ENCODE measurements at regions not wholly inside any gene's neighbourhood (a gene's known extent, or its start where the extent isn't known, plus 50 kb on each side); places are given as distances from the start of the nearest gene placed in this dataset.

- no peak overlapping the region for H3K4me3 ChIP-seq (ENCODE audit: control insufficient read depth, low read depth, low read length)
- TF ChIP-seq CTCF (IDR thresholded peaks at IDR 0.05; ENCODE audit: control insufficient read depth, insufficient read depth, low read depth, low read length, missing control alignments) = no peak
- DNase-seq (ENCODE audit: low read depth) = no peak
These were observed 178.5 kb upstream of the MSX2 start for GRCh38 chr5:174545926-174546325.

GRCh38 chr5:174547814-174548213, 176.6 kb upstream of the MSX2 start:
- DNase-seq (ENCODE audit: low read depth) = no peak
- TF ChIP-seq CTCF (IDR thresholded peaks at IDR 0.05; ENCODE audit: control insufficient read depth, insufficient read depth, low read depth, low read length, missing control alignments) = no peak
- H3K4me3 ChIP-seq (ENCODE audit: control insufficient read depth, low read depth, low read length) = no peak overlapping the region

- H3K4me3 ChIP-seq (ENCODE audit: control insufficient read depth, low read depth, low read length) = no peak overlapping the region
- DNase-seq (ENCODE audit: low read depth) = no peak
- no peak for TF ChIP-seq CTCF (IDR thresholded peaks at IDR 0.05; ENCODE audit: control insufficient read depth, insufficient read depth, low read depth, low read length, missing control alignments)
These were observed 175.1 kb upstream of the MSX2 start for GRCh38 chr5:174549254-174549653.

- no peak overlapping the region for H3K4me3 ChIP-seq (ENCODE audit: control insufficient read depth, low read depth, low read length)
- no peak for DNase-seq (ENCODE audit: low read depth)
- no peak for TF ChIP-seq CTCF (IDR thresholded peaks at IDR 0.05; ENCODE audit: control insufficient read depth, insufficient read depth, low read depth, low read length, missing control alignments)
These were observed 174.4 kb upstream of the MSX2 start for GRCh38 chr5:174550026-174550425.

GRCh38 chr5:174552428-174552827, 172.0 kb upstream of the MSX2 start:
- no peak for DNase-seq (ENCODE audit: low read depth)
- H3K4me3 ChIP-seq (ENCODE audit: control insufficient read depth, low read depth, low read length) = no peak overlapping the region
- TF ChIP-seq CTCF (IDR thresholded peaks at IDR 0.05; ENCODE audit: control insufficient read depth, insufficient read depth, low read depth, low read length, missing control alignments) = no peak

GRCh38 chr5:174553556-174553955, 170.8 kb upstream of the MSX2 start:
- H3K4me3 ChIP-seq (ENCODE audit: control insufficient read depth, low read depth, low read length) = no peak overlapping the region
- no peak for TF ChIP-seq CTCF (IDR thresholded peaks at IDR 0.05; ENCODE audit: control insufficient read depth, insufficient read depth, low read depth, low read length, missing control alignments)
- no peak for DNase-seq (ENCODE audit: low read depth)

- TF ChIP-seq CTCF (IDR thresholded peaks at IDR 0.05; ENCODE audit: control insufficient read depth, insufficient read depth, low read depth, low read length, missing control alignments) = no peak
- DNase-seq (ENCODE audit: low read depth) = no peak
- no peak overlapping the region for H3K4me3 ChIP-seq (ENCODE audit: control insufficient read depth, low read depth, low read length)
These were observed 168.7 kb upstream of the MSX2 start for GRCh38 chr5:174555726-174556125.

Measured in AG09309 (cell line).